Nephron (organoid): ENCODE measurements at regions not wholly inside any gene's neighbourhood (a gene's known extent, or its start where the extent isn't known, plus 50 kb on each side); places are given as distances from the start of the nearest gene placed in this dataset.

Source experiments
- H3K27ac Mint-ChIP-seq, 3 experiments: 2 replicates each; pipeline ENCODE4 v1.8.0; 2020; ENCODE audit warnings: mixed read lengths in 3 of 3, mild to moderate bottlenecking in 2 of 3, moderate library complexity in 1 of 3
- H3K27me3 Mint-ChIP-seq: 2 replicates; pipeline ENCODE4 v1.8.0; 2021; ENCODE audit warnings: low read depth, mild to moderate bottlenecking, moderate library complexity, mixed read lengths
- H3K36me3 Mint-ChIP-seq: 2 replicates; pipeline ENCODE4 v1.8.0; 2020; ENCODE audit warnings: low read depth, mixed read lengths
- H3K4me1 Mint-ChIP-seq: 2 replicates; pipeline ENCODE4 v1.8.0; 2020; ENCODE audit warnings: mixed read lengths
- H3K4me3 Mint-ChIP-seq, 3 experiments: 2 replicates each; pipeline ENCODE4 v1.8.0; 2020; ENCODE audit warnings: mild to moderate bottlenecking in 3 of 3, mixed read lengths in 3 of 3, moderate library complexity in 2 of 3
- H3K9me3 Mint-ChIP-seq: 2 replicates; pipeline ENCODE4 v1.8.0; 2020; ENCODE audit warnings: mixed read lengths
- TF ChIP-seq, protein P1 (sequence below), 3 experiments: fragments of 200-600 bp; sonication (generic); IDR thresholded peaks; one replicate each; pipeline ENCODE4 v1.5.0; 2021; ENCODE audit warnings: antibody characterized with exemption in 3 of 3; ENCODE audit not compliant: unreplicated experiment in 3 of 3

- Mint-ChIP-seq H3K36me3 (no peaks in the 10 kb centered on the region), H3K27ac (no peak overlapping the region), H3K9me3 (no peaks in the 10 kb centered on the region), H3K4me1 (no peaks in the 10 kb centered on the region), H3K4me3 (no peak overlapping the region), H3K27me3 (no peaks in the 10 kb centered on the region)
- TF ChIP-seq, protein P1, sequence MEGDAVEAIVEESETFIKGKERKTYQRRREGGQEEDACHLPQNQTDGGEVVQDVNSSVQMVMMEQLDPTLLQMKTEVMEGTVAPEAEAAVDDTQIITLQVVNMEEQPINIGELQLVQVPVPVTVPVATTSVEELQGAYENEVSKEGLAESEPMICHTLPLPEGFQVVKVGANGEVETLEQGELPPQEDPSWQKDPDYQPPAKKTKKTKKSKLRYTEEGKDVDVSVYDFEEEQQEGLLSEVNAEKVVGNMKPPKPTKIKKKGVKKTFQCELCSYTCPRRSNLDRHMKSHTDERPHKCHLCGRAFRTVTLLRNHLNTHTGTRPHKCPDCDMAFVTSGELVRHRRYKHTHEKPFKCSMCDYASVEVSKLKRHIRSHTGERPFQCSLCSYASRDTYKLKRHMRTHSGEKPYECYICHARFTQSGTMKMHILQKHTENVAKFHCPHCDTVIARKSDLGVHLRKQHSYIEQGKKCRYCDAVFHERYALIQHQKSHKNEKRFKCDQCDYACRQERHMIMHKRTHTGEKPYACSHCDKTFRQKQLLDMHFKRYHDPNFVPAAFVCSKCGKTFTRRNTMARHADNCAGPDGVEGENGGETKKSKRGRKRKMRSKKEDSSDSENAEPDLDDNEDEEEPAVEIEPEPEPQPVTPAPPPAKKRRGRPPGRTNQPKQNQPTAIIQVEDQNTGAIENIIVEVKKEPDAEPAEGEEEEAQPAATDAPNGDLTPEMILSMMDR (IDR thresholded peaks at IDR 0.05; ENCODE audit: unreplicated experiment in 3 of 3), result no peak
Measured at GRCh38 chrX:8245411-8245810, 74.3 kb upstream of the VCX2 start.

GRCh38 chrX:8253096-8253495, 82.0 kb upstream of the VCX2 start:
- Mint-ChIP-seq H3K27ac (no peak overlapping the region), H3K36me3 (no peaks in the 10 kb centered on the region), H3K9me3 (no peaks in the 10 kb centered on the region), H3K4me3 (no peak overlapping the region), H3K27me3 (peaks cover 3% of the 10 kb centered on the region), H3K4me1 (no peaks in the 10 kb centered on the region)
- TF ChIP-seq, protein P1 (IDR thresholded peaks at IDR 0.05; ENCODE audit: unreplicated experiment in 3 of 3), result no peak

DNA sequence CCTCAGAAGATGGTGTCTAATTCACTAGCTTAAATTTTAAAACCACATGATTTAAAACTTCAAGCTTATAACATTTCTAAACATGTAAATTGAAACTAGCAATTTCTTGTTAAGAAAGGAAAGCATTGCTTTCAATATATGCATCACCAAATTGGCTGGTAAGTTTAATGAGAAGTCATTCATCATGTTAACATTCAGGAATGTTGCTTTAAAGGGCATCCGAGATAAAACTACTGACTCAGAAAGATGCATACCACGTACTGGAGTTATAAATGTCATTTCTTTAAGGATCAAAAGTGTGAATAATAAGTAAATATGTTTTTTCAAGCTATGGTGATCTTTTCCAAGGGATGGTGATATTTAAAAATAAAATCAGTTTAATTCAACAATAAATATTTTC, 83.3 kb upstream of the VCX2 start:
- Mint-ChIP-seq H3K9me3 (no peaks in the 10 kb centered on the region), H3K36me3 (no peaks in the 10 kb centered on the region), H3K4me3 (no peak overlapping the region), H3K27me3 (peaks cover 3% of the 10 kb centered on the region), H3K27ac (peak overlapping the region in 1 of 3 experiments; percentile 82), H3K4me1 (no peaks in the 10 kb centered on the region)
- TF ChIP-seq, protein P1 (IDR thresholded peaks at IDR 0.05; ENCODE audit: unreplicated experiment in 3 of 3), result no peak

GRCh38 chrX:8272821-8273220, 101.8 kb upstream of the VCX2 start:
- Mint-ChIP-seq H3K9me3 (peaks cover 12% of the 10 kb centered on the region), H3K4me3 (no peak overlapping the region), H3K4me1 (no peaks in the 10 kb centered on the region), H3K27me3 (no peaks in the 10 kb centered on the region), H3K36me3 (no peaks in the 10 kb centered on the region), H3K27ac (no peak overlapping the region)
- TF ChIP-seq, protein P1 (IDR thresholded peaks at IDR 0.05; ENCODE audit: unreplicated experiment in 3 of 3), result no peak

- no peak overlapping the region for H3K27ac Mint-ChIP-seq
- no peaks in the 10 kb centered on the region for H3K36me3 Mint-ChIP-seq
- no peak overlapping the region for H3K4me3 Mint-ChIP-seq
- H3K27me3 Mint-ChIP-seq, result no peaks in the 10 kb centered on the region
- peaks cover 12% of the 10 kb centered on the region for H3K9me3 Mint-ChIP-seq
- H3K4me1 Mint-ChIP-seq, result no peaks in the 10 kb centered on the region
- TF ChIP-seq, protein P1 (IDR thresholded peaks at IDR 0.05; ENCODE audit: unreplicated experiment in 3 of 3), result no peak
Measured at GRCh38 chrX:8273451-8273895, 102.4 kb upstream of the VCX2 start.

- Mint-ChIP-seq H3K27me3 (no peaks in the 10 kb centered on the region), H3K4me1 (no peaks in the 10 kb centered on the region), H3K27ac (no peak overlapping the region), H3K4me3 (no peak overlapping the region), H3K36me3 (no peaks in the 10 kb centered on the region), H3K9me3 (peaks cover 12% of the 10 kb centered on the region)
- TF ChIP-seq, protein P1 (IDR thresholded peaks at IDR 0.05; ENCODE audit: unreplicated experiment in 3 of 3), result no peak
Measured at GRCh38 chrX:8274170-8274569, 103.1 kb upstream of the VCX2 start.
